Activated CD8-positive, alpha-beta T cell treated with anti-CD3 and anti-CD28 coated beads for 36 hours (primary cell): ENCODE measurements at regions not wholly inside any gene's neighbourhood (a gene's known extent, or its start where the extent isn't known, plus 50 kb on each side); places are given as distances from the start of the nearest gene placed in this dataset.

Experiments used
- ATAC-seq: fragments of 200-7000 bp; cut with Tn5 transposase; one replicate; pipeline ENCODE4 v1.10.0; 2021; ENCODE audit warnings: mild to moderate bottlenecking, moderate library complexity
- CTCF ChIA-PET: fragments of 350-600 bp; sonication (Branson Sonifier 250); formaldehyde crosslinking; loops from one replicate; lab custom pipeline; 2021; ENCODE audit warnings: antibody characterized with exemption; lab: Charles Lee
- POLR2A ChIA-PET: fragments of 350-600 bp; sonication (Branson Sonifier 250); formaldehyde crosslinking; loops from one replicate; lab custom pipeline; 2021; ENCODE audit warnings: antibody characterized with exemption; lab: Charles Lee
- DNase-seq: peaks from one replicate; pipeline ENCODE4 v3.0.0-alpha.2; 2020
- H3K27ac Mint-ChIP-seq: one replicate; pipeline ENCODE4 v1.8.0; 2021; ENCODE audit warnings: mild to moderate bottlenecking, mixed read lengths
- H3K27me3 Mint-ChIP-seq: one replicate; pipeline ENCODE4 v1.8.0; 2021; ENCODE audit warnings: mixed read lengths
- H3K36me3 Mint-ChIP-seq: one replicate; pipeline ENCODE4 v1.8.0; 2021; ENCODE audit warnings: low read depth, mixed read lengths
- H3K4me1 Mint-ChIP-seq: one replicate; pipeline ENCODE4 v1.8.0; 2021; ENCODE audit warnings: low read depth, mixed read lengths
- H3K4me3 Mint-ChIP-seq: one replicate; pipeline ENCODE4 v1.8.0; 2021; ENCODE audit warnings: mild to moderate bottlenecking, moderate library complexity, mixed read lengths
- H3K9me3 Mint-ChIP-seq: one replicate; pipeline ENCODE4 v1.8.0; 2021; ENCODE audit warnings: mixed read lengths
- CTCF ChIP-seq: fragments of 200-600 bp; IDR thresholded peaks from one replicate; pipeline ENCODE4 v1.8.0; 2022; ENCODE audit warnings: antibody characterized with exemption, mild to moderate bottlenecking
- intact Hi-C: fragments of 100-400 bp; cut with micrococcal nuclease; formaldehyde crosslinking; loops from one replicate; pipeline ENCODE4 v1.10.0; 2022

DNA sequence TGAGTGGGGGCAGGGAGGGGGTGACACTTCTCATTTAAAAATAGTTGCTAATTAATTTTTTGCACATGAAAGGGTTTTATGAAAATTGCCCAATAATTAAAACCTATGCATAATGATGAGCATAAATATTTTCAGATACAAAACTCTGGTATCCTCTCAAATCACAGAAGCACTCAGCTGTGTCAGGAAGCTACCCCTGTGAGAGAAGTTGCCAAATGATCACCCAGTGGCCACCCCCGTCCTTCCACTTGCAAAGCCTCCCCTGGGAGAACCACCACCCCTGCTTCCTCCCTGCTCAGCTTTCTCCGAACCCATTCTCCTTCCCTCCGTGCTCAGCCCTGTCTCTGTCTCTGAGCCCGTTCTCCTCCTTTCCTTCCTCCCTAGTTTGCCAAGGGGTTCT lies 400.2 kb upstream of the SALL3 start:
- no peak for DNase-seq
- POLR2A ChIA-PET: no interaction called here
- TF ChIP-seq CTCF: no peak
- CTCF ChIA-PET: no interaction called here
- Mint-ChIP-seq H3K9me3 (no peaks in the 10 kb centered on the region), H3K4me1 (no peaks in the 10 kb centered on the region), H3K36me3 (no peaks in the 10 kb centered on the region), H3K27ac (no peak overlapping the region), H3K4me3 (no peak overlapping the region), H3K27me3 (no peaks in the 10 kb centered on the region)
- intact Hi-C loops: no loop called here
- ATAC-seq: no peak

- no peaks in the 10 kb centered on the region for H3K4me1 Mint-ChIP-seq
- POLR2A ChIA-PET: no interaction called here
- CTCF ChIA-PET: no interaction called here
- no peak overlapping the region for H3K27ac Mint-ChIP-seq
- no peak overlapping the region for H3K4me3 Mint-ChIP-seq
- H3K36me3 Mint-ChIP-seq: no peaks in the 10 kb centered on the region
- DNase-seq: no peak
- H3K9me3 Mint-ChIP-seq: no peaks in the 10 kb centered on the region
- intact Hi-C loops: no loop called here
- H3K27me3 Mint-ChIP-seq: no peaks in the 10 kb centered on the region
- TF ChIP-seq CTCF: no peak
- ATAC-seq: no peak
These were observed 399.6 kb upstream of the SALL3 start for GRCh38 chr18:78579854-78580577.

- H3K36me3 Mint-ChIP-seq: no peaks in the 10 kb centered on the region
These were observed 398.7 kb upstream of the SALL3 start for GRCh38 chr18:78580835-78581339.

GRCh38 chr18:78582181-78582709 lies 397.4 kb upstream of the SALL3 start:
- DNase-seq (no peak), ATAC-seq (no peak)
- no peak overlapping the region for H3K4me3 Mint-ChIP-seq
- intact Hi-C loops: no loop called here
- ChIA-PET POLR2A (no interaction called here), CTCF (no interaction called here)
- no peaks in the 10 kb centered on the region for H3K9me3 Mint-ChIP-seq
- no peaks in the 10 kb centered on the region for H3K36me3 Mint-ChIP-seq
- TF ChIP-seq CTCF: no peak
- H3K27ac Mint-ChIP-seq: no peak overlapping the region
- H3K4me1 Mint-ChIP-seq: no peaks in the 10 kb centered on the region
- no peaks in the 10 kb centered on the region for H3K27me3 Mint-ChIP-seq

More at GRCh38 chr18:78580835-78581339, 398.7 kb upstream of the SALL3 start:
- DNase-seq (no peak), ATAC-seq (no peak)
- H3K27me3 Mint-ChIP-seq: no peaks in the 10 kb centered on the region
- TF ChIP-seq CTCF: no peak
- intact Hi-C loops: no loop called here
- H3K9me3 Mint-ChIP-seq: no peaks in the 10 kb centered on the region
- ChIA-PET POLR2A (no interaction called here), CTCF (no interaction called here)
- H3K4me3 Mint-ChIP-seq: no peak overlapping the region
- no peaks in the 10 kb centered on the region for H3K4me1 Mint-ChIP-seq
- no peak overlapping the region for H3K27ac Mint-ChIP-seq

DNA sequence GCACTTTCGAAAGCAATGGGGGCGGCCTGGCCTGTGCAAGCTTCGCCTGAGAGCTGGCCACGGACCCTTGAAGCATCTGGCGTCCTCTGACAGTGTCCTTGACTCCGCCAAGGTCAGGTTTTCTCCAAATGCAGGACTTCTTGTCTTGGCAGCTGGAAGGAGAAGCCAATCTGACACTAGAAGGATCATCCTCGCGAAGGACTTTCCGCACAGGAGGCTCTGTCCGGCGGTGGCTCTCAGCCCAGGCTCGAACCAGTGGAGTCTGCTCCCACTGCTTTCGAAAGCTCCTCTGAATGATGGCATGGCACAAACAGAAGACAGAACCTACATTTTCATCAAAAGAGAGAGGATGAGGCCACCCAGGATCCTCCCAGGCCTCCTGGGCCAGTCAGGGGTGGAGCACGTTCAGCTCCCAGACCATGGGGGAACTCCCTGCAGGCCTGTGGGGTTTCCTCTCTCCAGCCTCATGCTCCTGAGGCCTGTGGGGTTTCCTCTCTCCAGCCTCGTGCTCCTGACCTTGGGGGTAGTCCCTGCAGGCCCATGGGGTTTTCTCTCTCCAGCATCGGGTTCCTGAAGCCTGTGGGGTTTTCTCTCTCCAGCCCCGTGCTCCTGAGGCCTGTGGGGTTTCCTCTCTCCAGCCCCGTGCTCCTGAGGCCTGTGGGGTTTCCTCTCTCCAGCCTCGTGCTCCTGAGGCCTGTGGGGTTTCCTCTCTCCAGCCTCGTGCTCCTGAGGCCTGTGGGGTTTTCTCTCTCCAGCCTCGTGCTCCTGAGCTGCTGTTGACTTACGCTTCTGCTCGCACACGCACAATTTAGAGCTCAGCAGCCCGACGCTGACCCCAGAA lies 396.5 kb upstream of the SALL3 start:
- DNase-seq (no peak), ATAC-seq (no peak)
- Mint-ChIP-seq H3K27me3 (no peaks in the 10 kb centered on the region), H3K4me1 (no peaks in the 10 kb centered on the region), H3K36me3 (no peaks in the 10 kb centered on the region), H3K4me3 (no peak overlapping the region), H3K27ac (no peak overlapping the region), H3K9me3 (no peaks in the 10 kb centered on the region)
- TF ChIP-seq CTCF: no peak
- CTCF ChIA-PET: no interaction called here
- intact Hi-C loops: no loop called here
- POLR2A ChIA-PET: no interaction called here
